Mucosa of descending colon (tissue), 3 donors: ENCODE measurements at regions not wholly inside any gene's neighbourhood (a gene's known extent, or its start where the extent isn't known, plus 50 kb on each side); places are given as distances from the start of the nearest gene placed in this dataset.

Experiments used
- ATAC-seq: fragments of 200-7000 bp; cut with Tn5 transposase; one replicate; pipeline ENCODE4 v1.9.1; 2020; ENCODE audit warnings: mild to moderate bottlenecking, moderate library complexity
- DNase-seq, 3 donors: peaks; one replicate each; pipeline ENCODE4 v3.0.0-alpha.2; 2020
- H3K36me3 ChIP-seq: fragments of 200-600 bp; one replicate; pipeline ENCODE4 v1.8.0; 2021; ENCODE audit warnings: low read depth, mild to moderate bottlenecking
- H3K4me1 ChIP-seq: fragments of 200-600 bp; one replicate; pipeline ENCODE4 v1.8.0; 2021; ENCODE audit warnings: low read depth, mild to moderate bottlenecking
- H3K4me3 ChIP-seq: fragments of 200-600 bp; one replicate; pipeline ENCODE4 v1.8.0; 2021; ENCODE audit warnings: mild to moderate bottlenecking
- H3K9me3 ChIP-seq: fragments of 200-600 bp; one replicate; pipeline ENCODE4 v1.8.0; 2021; ENCODE audit warnings: mild to moderate bottlenecking
- CTCF ChIP-seq: fragments of 200-600 bp; IDR thresholded peaks from one replicate; pipeline ENCODE4 v1.8.0; 2022; ENCODE audit warnings: antibody characterized with exemption, mild to moderate bottlenecking
- intact Hi-C, 2 donors: fragments of 100-400 bp; cut with DNase I in 1 of 2; cut with micrococcal nuclease in 1 of 2; formaldehyde crosslinking; loops; one replicate each; pipeline versions ENCODE4 v1.11.0 to v1.11.1; 2022; cut with DNase I, micrococcal nuclease
- donor health status: DM: no; HTN: no; CAD: no; lungs with moderate emphysema.
- donor health status: DM: no; HTN: no; CAD: no.
- donor health status: DM: no; HTN: yes; CAD: no.

DNA sequence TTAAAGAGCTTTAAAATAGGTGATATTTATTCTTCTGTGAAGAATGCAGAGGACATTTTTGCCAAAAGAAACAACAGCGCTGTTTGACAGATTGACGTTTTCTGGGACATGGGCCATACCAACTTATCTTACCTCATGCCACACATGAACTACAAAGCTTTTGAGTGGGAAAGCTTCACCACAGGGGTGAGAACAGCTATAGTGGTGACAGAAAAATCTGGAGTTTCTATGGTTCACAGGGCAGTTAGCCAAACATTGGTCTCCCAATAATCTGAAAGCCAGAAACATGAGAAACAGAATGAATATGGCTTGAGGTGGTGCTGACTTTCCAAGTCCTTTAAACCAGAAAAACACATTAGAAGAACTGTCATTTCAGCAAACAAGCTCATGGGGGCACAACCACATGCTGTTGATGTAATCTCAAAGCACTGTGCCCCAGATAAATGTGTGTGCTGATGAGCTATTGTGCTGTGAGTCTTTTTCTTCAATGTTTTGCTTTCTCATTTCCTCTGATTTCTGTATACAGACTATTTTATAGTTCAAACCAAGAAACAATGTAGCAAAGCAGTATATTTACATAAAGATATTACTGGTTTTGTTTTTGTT lies 905.4 kb downstream of the SLC16A7 start:
- Histone ChIP-seq H3K9me3 (peaks cover 4% of the 10 kb centered on the region), H3K4me1 (no peaks in the 10 kb centered on the region), H3K4me3 (no peak overlapping the region), H3K36me3 (no peaks in the 10 kb centered on the region)
- no peak for DNase-seq
- intact Hi-C loops = no loop called here
- ATAC-seq = no peak
- no peak for TF ChIP-seq CTCF

DNA sequence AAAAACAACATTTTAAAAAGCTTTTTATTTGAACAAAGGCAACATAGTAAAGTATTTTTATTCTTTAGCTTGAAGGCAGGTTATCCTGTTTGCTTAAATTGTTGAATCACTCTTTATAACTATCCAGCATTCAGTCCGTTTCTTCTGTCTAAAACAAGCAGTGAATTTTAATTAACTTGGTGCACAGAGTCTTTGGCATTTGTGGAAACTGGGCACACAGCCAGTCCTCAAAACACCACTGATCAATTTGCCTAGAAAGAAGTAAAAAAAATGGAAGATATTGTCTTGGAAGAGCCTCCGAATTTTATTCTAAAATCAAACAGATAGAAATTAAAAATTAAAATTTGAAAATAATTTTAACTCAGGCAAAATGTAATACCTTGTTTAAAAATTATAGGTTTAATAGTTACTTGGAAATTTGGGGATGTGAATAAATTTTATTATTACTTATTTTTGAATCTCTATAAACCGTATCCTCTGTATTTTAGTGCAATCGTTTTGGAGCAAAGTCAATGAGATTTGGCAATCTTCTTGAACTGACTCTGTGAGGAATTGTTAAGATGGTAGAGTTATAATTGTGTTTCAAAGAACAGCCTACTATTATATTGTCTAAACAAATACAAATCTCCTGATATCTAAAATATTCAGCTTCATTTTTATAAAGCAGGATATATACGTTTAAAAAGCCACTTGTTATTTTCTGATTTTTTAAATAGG lies 927.0 kb downstream of the SLC16A7 start:
- intact Hi-C loops = no loop called here
- Histone ChIP-seq H3K4me1 (no peaks in the 10 kb centered on the region), H3K4me3 (no peak overlapping the region), H3K36me3 (no peaks in the 10 kb centered on the region), H3K9me3 (peaks cover 16% of the 10 kb centered on the region)
- ATAC-seq (no peak), DNase-seq (no peak)
- TF ChIP-seq CTCF = no peak

DNA sequence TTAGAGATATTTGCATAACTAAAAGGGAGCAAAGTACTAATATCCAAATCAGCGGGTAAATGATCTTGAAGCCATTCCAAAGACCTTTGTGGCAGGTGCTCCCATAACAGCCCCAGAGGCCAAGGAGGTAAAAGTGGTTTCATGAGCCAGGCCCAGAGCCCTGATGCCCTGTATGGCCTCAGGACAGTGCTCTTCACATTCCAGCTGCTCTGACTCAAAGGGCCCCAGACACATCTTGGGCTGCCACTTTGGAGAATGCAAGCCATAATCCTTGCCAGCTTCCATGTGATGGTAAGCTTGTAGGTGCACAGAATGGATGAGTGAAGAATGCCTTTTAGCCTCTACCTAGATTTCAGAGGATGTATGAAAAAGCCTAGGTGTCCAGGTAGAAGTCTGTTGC lies 933.4 kb downstream of the SLC16A7 start:
- TF ChIP-seq CTCF = no peak
- H3K36me3 ChIP-seq = no peaks in the 10 kb centered on the region
- no peak overlapping the region for H3K4me3 ChIP-seq
- DNase-seq = no peak
- peaks cover 24% of the 10 kb centered on the region for H3K9me3 ChIP-seq
- no peak for ATAC-seq
- intact Hi-C loops = no loop called here
- H3K4me1 ChIP-seq = no peaks in the 10 kb centered on the region

DNA sequence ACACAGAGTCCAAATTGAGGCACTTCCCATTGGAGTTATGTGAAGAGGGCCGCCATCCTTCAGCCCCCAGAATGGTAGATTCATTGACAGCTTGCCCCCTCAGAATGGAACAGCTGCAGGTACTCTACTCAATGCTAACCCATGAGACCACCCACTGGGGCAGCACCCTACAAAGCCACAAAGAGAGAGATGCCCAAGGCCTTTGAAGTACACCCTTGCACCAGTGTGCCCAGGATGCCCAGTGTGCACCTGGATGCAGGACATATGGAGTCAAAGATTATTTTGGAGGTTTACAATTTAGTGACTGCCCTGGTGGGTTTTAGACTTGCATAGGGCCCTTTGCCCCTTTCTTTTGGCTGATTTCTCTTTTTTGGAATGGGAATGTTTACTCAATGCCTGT lies 933.9 kb downstream of the SLC16A7 start:
- Histone ChIP-seq H3K4me1 (no peaks in the 10 kb centered on the region), H3K36me3 (no peaks in the 10 kb centered on the region), H3K9me3 (peaks cover 24% of the 10 kb centered on the region), H3K4me3 (no peak overlapping the region)
- DNase-seq (no peak), ATAC-seq (no peak)
- no peak for TF ChIP-seq CTCF
- intact Hi-C loops = no loop called here

- no peak for TF ChIP-seq CTCF
- ATAC-seq = no peak
- H3K4me1 ChIP-seq = no peaks in the 10 kb centered on the region
Measured at GRCh38 chr12:60535363-60535762, 939.5 kb downstream of the SLC16A7 start.

More at GRCh38 chr12:60535363-60535762, 939.5 kb downstream of the SLC16A7 start:
- intact Hi-C loops = no loop called here
- H3K9me3 ChIP-seq = peaks cover 7% of the 10 kb centered on the region
- H3K36me3 ChIP-seq = no peaks in the 10 kb centered on the region
- no peak overlapping the region for H3K4me3 ChIP-seq
- no peak for DNase-seq
